Transverse colon (tissue), 4 donors: ENCODE measurements at regions not wholly inside any gene's neighbourhood (a gene's known extent, or its start where the extent isn't known, plus 50 kb on each side); places are given as distances from the start of the nearest gene placed in this dataset.

Experiments used
- DNase-seq: peaks from one replicate; pipeline ENCODE4 v3.0.0-alpha.2; 2019
- H3K27ac ChIP-seq, 4 donors: fragments of 200-600 bp; sonication (generic); 2 replicates each; pipeline ENCODE4 v1.5.1; 2016 to 2018; ENCODE audit warnings: inconsistent platforms in 4 of 4
- H3K27me3 ChIP-seq: fragments of 200-600 bp; sonication (generic); 2 replicates; pipeline ENCODE4 v1.5.1; 2017; ENCODE audit warnings: inconsistent platforms
- H3K36me3 ChIP-seq, 4 donors: fragments of 200-600 bp; sonication (generic); 2 replicates each; pipeline ENCODE4 v1.5.1; 2017 to 2019; ENCODE audit warnings: inconsistent platforms in 4 of 4
- H3K4me1 ChIP-seq, 4 donors: fragments of 200-600 bp; sonication (generic); 2 replicates each; pipeline ENCODE4 v1.5.1; 2017 to 2020; ENCODE audit warnings: inconsistent platforms in 4 of 4
- H3K4me3 ChIP-seq, 4 donors: fragments of 200-600 bp; sonication (generic); 1 replicate in 1 of 4; 2 replicates in 3 of 4; pipeline versions ENCODE4 v1.5.1 to v1.6.1; 2017 to 2019; ENCODE audit warnings: inconsistent platforms in 4 of 4
- H3K9me3 ChIP-seq, 2 donors: fragments of 200-600 bp; sonication (generic); 2 replicates each; pipeline ENCODE4 v1.5.1; 2017 to 2019; ENCODE audit warnings: inconsistent platforms in 2 of 2
- CTCF ChIP-seq, 5 experiments: fragments of 200-600 bp in 3 of 5; fragments of 450-650 bp in 2 of 5; sonication (generic) in 3 of 5; IDR thresholded peaks; 1 replicate in 2 of 5; 2 replicates in 3 of 5; pipeline ENCODE4 v1.5.1; 2016 to 2017; ENCODE audit warnings: antibody characterized with exemption in 5 of 5, inconsistent platforms in 3 of 5, mild to moderate bottlenecking in 2 of 5, moderate library complexity in 1 of 5
- EP300 ChIP-seq: sonication (generic); formaldehyde crosslinking; IDR thresholded peaks from one replicate; pipeline ENCODE4 v1.6.1; 2017; ENCODE audit warnings: antibody characterized with exemption, low read depth
- POLR2A ChIP-seq: fragments of 450-650 bp; IDR thresholded peaks from one replicate; pipeline ENCODE4 v1.6.1; 2016; ENCODE audit warnings: antibody characterized with exemption, mild to moderate bottlenecking, moderate library complexity
- POLR2AphosphoS5 ChIP-seq, 3 donors: sonication (generic); formaldehyde crosslinking; IDR thresholded peaks; one replicate each; pipeline ENCODE4 v1.6.1; 2016; ENCODE audit warnings: antibody characterized with exemption in 3 of 3
- WGBS, 2 donors: methylation state at CpG; one replicate each; pipeline ENCODE4 v1.1.5; 2018; ENCODE audit warnings: low coverage in 1 of 2; 5-methylcytosine and 5-hydroxymethylcytosine counted together
- in situ Hi-C, 4 donors: fragments of 200-750 bp; cut with MboI; loops; one replicate each; pipeline versions ENCODE4 v1.15.0 to v1.15.1; 2017; ENCODE audit warnings: low sequenced_read_pairs in 3 of 4, low pct_ligation_motif_present in 1 of 4, low pct_unique_long_range_greater_than_20kb in 1 of 4
- intact Hi-C: fragments of 100-400 bp; cut with DNase I; formaldehyde crosslinking; loops from one replicate; pipeline ENCODE4 v1.15.1; 2023; ENCODE audit warnings: low total_unique reads

DNA sequence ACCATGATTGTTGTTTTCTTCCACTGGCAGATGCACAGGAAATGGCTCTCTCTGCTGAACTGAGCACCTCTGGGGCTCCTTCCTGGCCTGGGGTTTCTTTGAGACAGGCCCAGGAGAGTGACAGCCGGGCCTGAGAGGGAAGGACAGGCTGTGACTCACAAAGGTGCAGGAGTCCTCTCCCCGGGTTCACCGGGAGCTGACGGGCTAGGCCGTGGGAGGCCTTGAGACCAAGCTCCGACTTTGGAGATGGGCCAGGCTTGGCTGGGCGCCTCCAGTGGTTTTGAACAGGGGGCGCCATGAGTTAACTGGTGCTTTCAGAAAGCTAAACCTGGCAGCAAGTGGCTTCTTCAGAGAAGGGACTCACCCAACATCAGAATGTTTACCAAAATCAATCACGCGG is 143.4 kb downstream of the URI1 start:
- H3K9me3 ChIP-seq: no peaks in the 10 kb centered on the region
- in situ Hi-C loops: no loop called here
- H3K4me3 ChIP-seq: no peak overlapping the region
- H3K36me3 ChIP-seq: no peaks in the 10 kb centered on the region
- no peak for DNase-seq
- H3K27me3 ChIP-seq: no peaks in the 10 kb centered on the region
- no peaks in the 10 kb centered on the region for H3K4me1 ChIP-seq
- TF ChIP-seq EP300 (no peak), CTCF (IDR thresholded peaks at IDR 0.05) (no peak)
- intact Hi-C loops: no loop called here
- no peak overlapping the region for H3K27ac ChIP-seq
- 35% methylated on average over 10 of the region's 10 CpGs; no CpG with 5 or more reads in 1 of the 2 donors for WGBS, 2 donors

DNA sequence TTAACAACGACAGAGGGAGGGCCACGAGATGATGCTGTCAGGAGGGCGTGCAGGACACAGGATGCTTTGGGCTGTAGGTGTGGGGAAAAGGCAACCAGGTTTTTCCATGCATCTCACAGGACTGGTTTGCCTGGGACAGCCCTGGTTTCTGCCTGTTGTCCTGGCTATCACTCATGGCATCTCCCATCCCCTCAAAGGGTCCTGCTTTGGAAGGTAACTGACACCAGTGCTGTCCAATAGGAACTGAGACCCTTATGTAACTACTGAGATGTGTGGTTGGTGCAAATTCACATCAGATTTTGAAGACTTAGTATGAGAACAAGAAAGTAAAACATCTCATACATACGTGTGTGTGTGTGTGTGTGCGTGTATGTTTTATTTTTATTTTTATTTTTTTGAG is 144.2 kb downstream of the URI1 start:
- WGBS, 2 donors: 87 to 89% methylated on average over 2 to 5 of the region's 5 CpGs
- H3K27ac ChIP-seq: no peak overlapping the region
- intact Hi-C loops: no loop called here
- H3K9me3 ChIP-seq: no peaks in the 10 kb centered on the region
- no peak overlapping the region for H3K4me3 ChIP-seq
- no peak for TF ChIP-seq CTCF (IDR thresholded peaks at IDR 0.05)
- no peak for TF ChIP-seq POLR2AphosphoS5 (IDR thresholded peaks at IDR 0.05)
- TF ChIP-seq EP300: no peak
- no peak for TF ChIP-seq POLR2A
- H3K27me3 ChIP-seq: no peaks in the 10 kb centered on the region
- H3K4me1 ChIP-seq: no peaks in the 10 kb centered on the region
- DNase-seq: no peak
- no peaks in the 10 kb centered on the region for H3K36me3 ChIP-seq
- in situ Hi-C loops: no loop called here

GRCh38 chr19:30086916-30087315 is 144.9 kb downstream of the URI1 start:
- Histone ChIP-seq H3K4me1 (no peaks in the 10 kb centered on the region), H3K27ac (no peak overlapping the region), H3K9me3 (no peaks in the 10 kb centered on the region), H3K27me3 (no peaks in the 10 kb centered on the region), H3K36me3 (no peaks in the 10 kb centered on the region), H3K4me3 (no peak overlapping the region)
- DNase-seq: no peak
- in situ Hi-C loops: no loop called here
- intact Hi-C loops: no loop called here
- WGBS, 2 donors: 89 to 94% methylated on average over 5 to 10 of the region's 10 CpGs
- TF ChIP-seq POLR2A (no peak), EP300 (no peak), POLR2AphosphoS5 (IDR thresholded peaks at IDR 0.05) (no peak), CTCF (IDR thresholded peaks at IDR 0.05) (no peak)

DNA sequence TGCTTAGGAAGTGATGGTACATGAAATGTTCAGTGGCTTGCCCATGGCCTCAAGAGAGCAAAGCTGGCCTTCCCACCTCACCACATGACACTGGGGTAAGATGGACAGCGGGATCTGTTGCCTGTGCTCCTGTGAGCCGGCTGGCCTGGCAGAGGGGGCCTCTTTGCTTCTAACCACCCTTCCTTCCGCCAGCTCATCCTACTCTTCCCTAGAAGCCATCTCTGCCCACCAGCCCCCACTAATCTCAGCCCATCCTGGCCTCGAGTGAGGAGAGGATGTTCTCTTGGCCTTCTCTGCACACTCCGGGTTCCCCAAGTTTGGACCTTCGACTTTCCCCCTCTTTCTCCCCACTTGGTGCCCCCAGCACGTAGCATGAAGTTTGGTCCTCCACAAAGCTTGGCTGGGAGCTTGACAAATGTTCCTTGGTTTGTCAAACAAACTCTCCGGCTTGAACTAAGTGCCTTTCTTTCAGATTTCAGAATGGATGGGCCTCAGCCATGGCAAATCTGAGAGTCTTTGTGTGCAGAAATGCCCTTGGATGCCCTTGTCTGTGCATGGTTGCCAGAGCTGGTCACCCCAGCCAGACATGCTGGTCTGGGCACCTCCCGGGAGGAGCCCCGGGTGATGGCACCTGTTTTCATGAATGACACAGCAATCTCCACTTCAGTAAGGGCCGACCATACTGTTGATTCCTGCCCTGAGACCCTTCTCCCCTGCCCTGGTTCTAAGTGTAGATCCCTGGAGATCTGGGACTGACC is 145.5 kb downstream of the URI1 start:
- 81 to 88% methylated on average over 5 to 11 of the region's 11 CpGs for WGBS, 2 donors
- intact Hi-C loops: no loop called here

More for the DNA sequence above, 145.5 kb downstream of the URI1 start:
- no peak overlapping the region for H3K4me3 ChIP-seq
- TF ChIP-seq POLR2AphosphoS5 (IDR thresholded peaks at IDR 0.05) (no peak), EP300 (no peak), POLR2A (no peak), CTCF (IDR thresholded peaks at IDR 0.05) (no peak)
- no peaks in the 10 kb centered on the region for H3K9me3 ChIP-seq
- DNase-seq: no peak
- in situ Hi-C loops: no loop called here
- H3K36me3 ChIP-seq: no peaks in the 10 kb centered on the region
- H3K27ac ChIP-seq: no peak overlapping the region
- H3K27me3 ChIP-seq: no peaks in the 10 kb centered on the region
- no peaks in the 10 kb centered on the region for H3K4me1 ChIP-seq
